GM12864 (cell line): ENCODE measurements at regions not wholly inside any gene's neighbourhood (a gene's known extent, or its start where the extent isn't known, plus 50 kb on each side); places are given as distances from the start of the nearest gene placed in this dataset.
"Not testable (repeated sequence)": the region's sequence is repeated elsewhere in the genome, so short reads cannot be mapped to it uniquely, and the experiment has no call there.

Source experiments
- DNase-seq: peaks from one replicate; pipeline ENCODE4 v3.0.0-alpha.2; 2011; ENCODE audit warnings: low read depth
- H3K4me3 ChIP-seq: 2 replicates; pipeline ENCODE4 v1.5.1; 2011; ENCODE audit warnings: mild to moderate bottlenecking, low read depth, low read length, control low read depth
- CTCF ChIP-seq: IDR thresholded peaks from 2 replicates; pipeline ENCODE4 v1.5.1; 2011; ENCODE audit warnings: low read depth, mild to moderate bottlenecking, moderate library complexity, low read length, control low read depth, inconsistent platforms; ENCODE audit errors: missing control alignments

GRCh38 chr7:68821846-68822245 is 776.4 kb upstream of the AUTS2 start:
- no peak for DNase-seq
- no peak for TF ChIP-seq CTCF
- H3K4me3 ChIP-seq, result no peak overlapping the region

GRCh38 chr7:68823996-68824780 is 774.1 kb upstream of the AUTS2 start:
- no peak for TF ChIP-seq CTCF
- no peak for DNase-seq
- H3K4me3 ChIP-seq, result no peak overlapping the region

- H3K4me3 ChIP-seq, result no peak overlapping the region
- no peak for TF ChIP-seq CTCF
- DNase-seq, result no peak
Observed at GRCh38 chr7:68828575-68828974, 769.7 kb upstream of the AUTS2 start.

GRCh38 chr7:68833422-68833821 is 764.9 kb upstream of the AUTS2 start:
- DNase-seq, result no peak
- H3K4me3 ChIP-seq, result no peak overlapping the region
- no peak for TF ChIP-seq CTCF

- H3K4me3 ChIP-seq, result no peak overlapping the region
- DNase-seq, result no peak
- no peak for TF ChIP-seq CTCF
Observed at GRCh38 chr7:68839014-68839413, 759.3 kb upstream of the AUTS2 start.

GRCh38 chr7:68840991-68841390 is 757.3 kb upstream of the AUTS2 start:
- no peak for TF ChIP-seq CTCF
- H3K4me3 ChIP-seq, result no peak overlapping the region
- DNase-seq, result no peak

- not testable (repeated sequence) for DNase-seq, H3K4me3 ChIP-seq
Observed at GRCh38 chr7:68843985-68844384, 754.3 kb upstream of the AUTS2 start.
